DND-41 (cell line): ENCODE measurements at regions not wholly inside any gene's neighbourhood (a gene's known extent, or its start where the extent isn't known, plus 50 kb on each side); places are given as distances from the start of the nearest gene placed in this dataset.

ENCODE experiments used
- ATAC-seq: fragments of 200-7000 bp; cut with Tn5 transposase; 3 replicates; pipeline ENCODE4 v1.9.1; 2021; ENCODE audit warnings: low read depth; ENCODE audit not compliant: insufficient read depth
- DNase-seq: peaks from one replicate; pipeline ENCODE4 v3.0.0-alpha.2; 2020
- H2AFZ ChIP-seq: 2 replicates; pipeline ENCODE4 v1.6.0; 2012; ENCODE audit warnings: low read depth, low read length
- H3K27ac ChIP-seq: 2 replicates; pipeline ENCODE4 v1.5.1; 2012; ENCODE audit warnings: low read length, inconsistent platforms
- H3K27me3 ChIP-seq: fragments of 200-600 bp; sonication (generic); 2 replicates; pipeline ENCODE4 v1.6.0; 2012; ENCODE audit warnings: low read length, mild to moderate bottlenecking, inconsistent platforms; ENCODE audit not compliant: insufficient read depth, poor library complexity
- H3K36me3 ChIP-seq: 2 replicates; pipeline ENCODE4 v1.5.1; 2012; ENCODE audit warnings: low read length, inconsistent platforms; ENCODE audit not compliant: insufficient read depth
- H3K4me1 ChIP-seq: 2 replicates; pipeline ENCODE4 v1.5.1; 2012; ENCODE audit warnings: mild to moderate bottlenecking, low read length; ENCODE audit not compliant: insufficient read depth
- H3K4me2 ChIP-seq: 2 replicates; pipeline ENCODE4 v1.6.0; 2012; ENCODE audit warnings: mild to moderate bottlenecking, moderate library complexity, low read length, inconsistent platforms; ENCODE audit not compliant: insufficient read depth
- H3K4me3 ChIP-seq, 2 experiments: fragments of 200-600 bp in 1 of 2; shearing (Covaris generic) in 1 of 2; 2 replicates each; pipeline ENCODE4 v1.5.1; 2012 to 2016; ENCODE audit warnings: inconsistent platforms in 2 of 2, low read length in 2 of 2, mild to moderate bottlenecking in 2 of 2, low read depth in 1 of 2, moderate library complexity in 1 of 2
- H3K79me2 ChIP-seq: 2 replicates; pipeline ENCODE4 v1.6.0; 2012; ENCODE audit warnings: low read length, inconsistent platforms; ENCODE audit not compliant: insufficient read depth
- H3K9ac ChIP-seq: 2 replicates; pipeline ENCODE4 v1.6.0; 2012; ENCODE audit warnings: low read depth, mild to moderate bottlenecking, inconsistent platforms, low read length, moderate library complexity
- H3K9me3 ChIP-seq: 2 replicates; pipeline ENCODE4 v1.5.1; 2012; ENCODE audit warnings: low read length, moderate library complexity, mild to moderate bottlenecking, inconsistent platforms; ENCODE audit not compliant: insufficient read depth, severe bottlenecking
- H4K20me1 ChIP-seq: 2 replicates; pipeline ENCODE4 v1.6.0; 2012; ENCODE audit warnings: low read length; ENCODE audit not compliant: insufficient read depth
- CTCF ChIP-seq: IDR thresholded peaks from 2 replicates; pipeline ENCODE4 v1.5.1; 2012; ENCODE audit warnings: borderline replicate concordance, low read length, moderate library complexity, mild to moderate bottlenecking; ENCODE audit not compliant: poor library complexity, severe bottlenecking; ENCODE audit errors: extremely low read depth
- EZH2 ChIP-seq: IDR thresholded peaks from 3 replicates; pipeline ENCODE4 v1.6.1; 2012; ENCODE audit warnings: borderline replicate concordance, low read depth, mild to moderate bottlenecking, moderate library complexity, low read length, inconsistent platforms; ENCODE audit not compliant: severe bottlenecking

DNA sequence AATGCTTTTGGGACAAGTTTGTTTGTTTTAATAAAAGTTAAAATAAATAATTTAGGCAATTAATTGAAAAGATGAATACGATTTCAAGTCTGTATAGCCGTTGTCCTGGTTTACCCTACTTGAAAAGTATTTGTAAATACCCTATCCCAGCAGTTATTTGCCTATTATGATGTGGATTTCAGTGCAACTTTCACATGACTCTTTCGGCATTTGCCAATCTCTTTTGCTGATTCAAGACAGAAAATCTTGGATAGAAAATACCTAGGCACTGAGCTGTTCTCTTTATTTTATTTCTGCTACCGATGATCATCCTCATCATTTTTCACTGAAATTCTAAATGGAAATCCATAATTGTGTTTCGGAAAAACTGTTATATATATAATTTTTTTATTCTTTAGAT is 125.9 kb upstream of the FZD8 start:
- H4K20me1 ChIP-seq = no peaks in the 10 kb centered on the region
- H3K9ac ChIP-seq = no peak overlapping the region
- no peak overlapping the region for H2AFZ ChIP-seq
- no peak for DNase-seq
- TF ChIP-seq CTCF (no peak), EZH2 (no peak)
- H3K36me3 ChIP-seq = no peaks in the 10 kb centered on the region
- H3K4me1 ChIP-seq = no peaks in the 10 kb centered on the region
- no peaks in the 10 kb centered on the region for H3K27me3 ChIP-seq
- no peaks in the 10 kb centered on the region for H3K79me2 ChIP-seq
- no peak overlapping the region for H3K4me2 ChIP-seq
- ATAC-seq = no peak
- H3K9me3 ChIP-seq = no peaks in the 10 kb centered on the region
- no peak overlapping the region for H3K27ac ChIP-seq
- H3K4me3 ChIP-seq = no peak overlapping the region

GRCh38 chr10:35765996-35766395 is 123.9 kb upstream of the FZD8 start:
- Histone ChIP-seq H3K27me3 (no peaks in the 10 kb centered on the region), H3K4me3 (no peak overlapping the region), H3K4me2 (no peak overlapping the region), H2AFZ (no peak overlapping the region), H3K9me3 (no peaks in the 10 kb centered on the region), H4K20me1 (no peaks in the 10 kb centered on the region), H3K79me2 (no peaks in the 10 kb centered on the region), H3K4me1 (no peaks in the 10 kb centered on the region), H3K27ac (no peak overlapping the region), H3K36me3 (no peaks in the 10 kb centered on the region), H3K9ac (no peak overlapping the region)
- TF ChIP-seq EZH2 = no peak
- TF ChIP-seq CTCF = no peak
- ATAC-seq (no peak), DNase-seq (no peak)

DNA sequence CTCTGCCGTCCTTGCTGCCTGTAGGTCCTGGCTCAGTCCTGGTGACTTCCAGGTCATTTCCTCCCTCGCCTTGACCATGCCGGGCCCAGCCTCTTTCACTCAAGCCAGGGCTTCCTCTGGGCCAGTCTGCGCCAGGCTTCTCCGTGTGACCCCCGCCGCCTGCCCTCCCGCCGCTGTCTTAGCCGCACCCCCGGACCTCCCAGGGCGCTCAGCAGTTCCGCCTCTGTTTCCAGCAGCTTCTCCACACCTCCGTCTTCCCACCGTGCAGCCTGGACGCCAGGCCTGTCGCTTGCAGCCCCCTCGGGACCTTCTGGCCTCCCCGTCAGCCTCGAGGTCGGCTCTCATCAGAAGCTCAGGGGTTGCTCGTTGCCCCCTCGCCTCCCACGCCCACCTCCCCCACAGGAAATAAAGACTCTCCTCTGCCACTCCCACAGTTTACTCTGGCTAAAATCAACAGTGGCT is 123.0 kb upstream of the FZD8 start:
- H2AFZ ChIP-seq = no peak overlapping the region
- no peaks in the 10 kb centered on the region for H3K79me2 ChIP-seq
- no peak overlapping the region for H3K4me2 ChIP-seq
- DNase-seq (no peak), ATAC-seq (no peak)
- no peak overlapping the region for H3K9ac ChIP-seq
- no peaks in the 10 kb centered on the region for H3K9me3 ChIP-seq
- H3K4me3 ChIP-seq = no peak overlapping the region
- TF ChIP-seq EZH2 (no peak), CTCF (no peak)
- H3K4me1 ChIP-seq = no peaks in the 10 kb centered on the region
- no peaks in the 10 kb centered on the region for H4K20me1 ChIP-seq
- no peaks in the 10 kb centered on the region for H3K36me3 ChIP-seq
- no peak overlapping the region for H3K27ac ChIP-seq
- H3K27me3 ChIP-seq = no peaks in the 10 kb centered on the region

GRCh38 chr10:35762311-35763030 is 120.4 kb upstream of the FZD8 start:
- ATAC-seq (no peak), DNase-seq (no peak)
- H4K20me1 ChIP-seq = no peaks in the 10 kb centered on the region
- no peaks in the 10 kb centered on the region for H3K4me1 ChIP-seq
- no peaks in the 10 kb centered on the region for H3K79me2 ChIP-seq
- TF ChIP-seq EZH2 = no peak
- no peak for TF ChIP-seq CTCF
- no peak overlapping the region for H3K4me2 ChIP-seq
- H3K9me3 ChIP-seq = no peaks in the 10 kb centered on the region
- H3K27ac ChIP-seq = no peak overlapping the region
- no peaks in the 10 kb centered on the region for H3K36me3 ChIP-seq
- no peak overlapping the region for H3K4me3 ChIP-seq
- H3K27me3 ChIP-seq = peaks cover 5% of the 10 kb centered on the region
- H3K9ac ChIP-seq = no peak overlapping the region
- no peak overlapping the region for H2AFZ ChIP-seq
